SK-N-MC (cell line): ENCODE measurements at regions not wholly inside any gene's neighbourhood (a gene's known extent, or its start where the extent isn't known, plus 50 kb on each side); places are given as distances from the start of the nearest gene placed in this dataset.

Experiments used
- DNase-seq: peaks from one replicate; pipeline ENCODE4 v3.0.0-alpha.2; 2011; ENCODE audit warnings: low read depth, low spot score
- H3K27ac ChIP-seq: fragments of 200-600 bp; sonication (generic); 2 replicates; pipeline ENCODE4 v1.5.1; 2016; ENCODE audit warnings: mixed run types
- H3K36me3 ChIP-seq: fragments of 200-600 bp; sonication (generic); 2 replicates; pipeline ENCODE4 v1.6.1; 2017; ENCODE audit warnings: antibody characterized with exemption, low read length, mixed read lengths; ENCODE audit not compliant: insufficient read depth
- H3K4me3 ChIP-seq: fragments of 200-600 bp; sonication (generic); 2 replicates; pipeline ENCODE4 v1.5.1; 2016
- H3K9ac ChIP-seq: fragments of 200-600 bp; sonication (generic); 2 replicates; pipeline ENCODE4 v1.8.0; 2017; ENCODE audit warnings: mixed run types, mixed read lengths; ENCODE audit not compliant: insufficient read length
- H3K9me3 ChIP-seq: fragments of 200-600 bp; sonication (generic); 2 replicates; pipeline ENCODE4 v1.6.1; 2017; ENCODE audit warnings: low read depth, mild to moderate bottlenecking, antibody characterized with exemption, low read length, moderate library complexity, mixed read lengths
- EZH2 ChIP-seq: fragments of 200-600 bp; sonication (generic); IDR thresholded peaks from one replicate; pipeline ENCODE4 v1.6.1; 2017; ENCODE audit warnings: antibody characterized with exemption
- FOXP2 ChIP-seq: optimal IDR thresholded peaks from 2 replicates; pipeline ENCODE3; 2011; ENCODE audit warnings: mild to moderate bottlenecking, moderate library complexity; ENCODE audit not compliant: insufficient read depth; ENCODE audit errors: extremely low read length, control extremely low read depth
- POLR2AphosphoS5 ChIP-seq: IDR thresholded peaks from 2 replicates; pipeline ENCODE4 v1.6.1; 2012; ENCODE audit warnings: mild to moderate bottlenecking, low read depth, low read length, borderline replicate concordance

DNA sequence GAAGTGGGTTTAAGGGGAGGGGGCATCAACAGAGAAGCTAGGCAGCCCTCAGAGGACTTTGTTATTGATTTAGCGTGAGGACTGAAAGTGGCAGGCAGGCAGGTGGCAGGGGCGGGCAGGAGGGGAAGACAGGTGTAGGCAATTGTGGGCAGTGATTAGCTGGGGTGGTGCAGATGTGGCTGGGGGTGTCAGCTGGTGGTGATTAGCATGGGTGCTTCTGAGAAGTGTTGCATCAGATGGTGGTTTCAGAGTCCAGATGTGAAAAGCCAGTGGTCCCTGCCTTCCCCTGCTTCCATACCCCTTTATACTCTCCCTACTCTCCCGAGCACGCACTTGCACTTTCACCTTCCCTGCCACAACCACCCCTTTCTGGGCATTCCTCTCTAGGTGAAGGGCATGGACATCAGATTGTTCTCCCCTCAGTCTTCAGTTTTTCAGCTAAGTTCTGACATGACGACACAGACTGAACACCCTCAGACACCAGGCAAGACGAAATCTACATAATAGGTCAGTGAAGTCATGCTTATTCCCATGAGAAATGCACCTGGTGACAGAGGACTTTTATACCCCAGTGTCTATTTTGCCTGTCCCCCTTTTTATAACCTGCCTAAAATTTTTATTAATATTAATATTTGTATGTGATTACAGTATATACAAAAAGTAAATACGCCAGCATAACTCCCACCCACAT is 435.7 kb upstream of the CADM1 start:
- Histone ChIP-seq H3K4me3 (no peak overlapping the region), H3K27ac (no peak overlapping the region), H3K36me3 (no peaks in the 10 kb centered on the region), H3K9ac (no peak overlapping the region), H3K9me3 (no peaks in the 10 kb centered on the region)
- TF ChIP-seq EZH2, result no peak
- no peak for TF ChIP-seq FOXP2
- TF ChIP-seq POLR2AphosphoS5, result no peak
- DNase-seq, result no peak

DNA sequence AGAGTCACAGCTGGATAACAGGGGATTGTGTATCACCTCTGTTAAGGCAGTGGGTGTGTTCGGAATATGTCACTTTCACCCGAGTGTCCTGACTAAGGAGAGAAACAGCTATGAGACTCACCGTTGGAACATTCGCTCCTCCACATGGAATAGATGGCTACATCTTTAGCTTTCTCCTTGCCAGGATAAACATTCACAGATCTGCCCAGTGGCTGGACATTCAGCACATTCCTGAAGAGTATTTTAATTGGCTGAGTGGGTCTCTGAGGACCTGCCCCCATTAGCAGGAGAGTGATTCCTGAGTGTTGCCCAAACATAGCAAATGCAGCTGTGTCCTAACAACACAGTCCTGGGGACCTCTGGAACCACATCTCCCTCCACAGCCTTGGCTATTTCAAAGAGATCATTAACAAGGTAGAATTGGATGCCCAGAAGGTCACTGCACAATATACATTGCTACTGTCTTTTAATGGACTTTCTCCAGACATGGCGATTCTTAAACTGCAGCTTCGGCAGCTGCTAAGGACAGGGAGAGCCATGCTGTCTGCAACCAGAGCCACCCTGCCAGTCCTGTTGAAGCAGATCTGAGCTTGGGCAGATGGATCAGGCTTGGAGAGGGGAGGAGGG is 435.0 kb upstream of the CADM1 start:
- Histone ChIP-seq H3K4me3 (no peak overlapping the region), H3K9ac (no peak overlapping the region), H3K9me3 (no peaks in the 10 kb centered on the region), H3K36me3 (no peaks in the 10 kb centered on the region), H3K27ac (no peak overlapping the region)
- TF ChIP-seq EZH2 (no peak), FOXP2 (no peak), POLR2AphosphoS5 (no peak)
- no peak for DNase-seq

DNA sequence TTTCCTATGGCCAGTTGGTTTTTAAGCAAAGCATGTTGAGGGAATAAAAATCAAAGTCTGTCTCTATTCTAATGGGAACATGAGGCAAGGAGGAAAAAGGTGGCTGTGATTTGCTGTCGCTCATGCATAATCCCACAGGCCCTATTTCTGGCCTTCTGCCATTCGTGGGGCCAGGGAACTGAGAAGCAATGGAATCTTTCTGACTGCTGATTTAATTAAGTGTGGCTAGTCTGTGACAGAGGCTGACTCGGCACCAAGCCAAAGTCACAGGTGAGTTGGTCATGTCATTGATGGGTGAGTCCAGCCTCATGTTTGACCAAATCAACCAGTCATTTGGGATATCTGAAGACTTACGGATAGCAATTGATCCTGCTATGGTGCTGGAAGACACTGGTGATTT is 429.3 kb upstream of the CADM1 start:
- no peak for DNase-seq
- Histone ChIP-seq H3K36me3 (no peaks in the 10 kb centered on the region), H3K9ac (no peak overlapping the region), H3K4me3 (no peak overlapping the region), H3K27ac (no peak overlapping the region), H3K9me3 (no peaks in the 10 kb centered on the region)
- TF ChIP-seq POLR2AphosphoS5 (no peak), EZH2 (no peak), FOXP2 (no peak)

GRCh38 chr11:115931548-115932083 is 427.4 kb upstream of the CADM1 start:
- TF ChIP-seq EZH2 (no peak), POLR2AphosphoS5 (no peak), FOXP2 (no peak)
- no peak for DNase-seq
- H3K9me3 ChIP-seq, result no peaks in the 10 kb centered on the region
- no peak overlapping the region for H3K9ac ChIP-seq
- no peak overlapping the region for H3K27ac ChIP-seq
- H3K4me3 ChIP-seq, result no peak overlapping the region
- H3K36me3 ChIP-seq, result no peaks in the 10 kb centered on the region

GRCh38 chr11:115930886-115931547 is 426.8 kb upstream of the CADM1 start:
- Histone ChIP-seq H3K9me3 (no peaks in the 10 kb centered on the region), H3K27ac (no peak overlapping the region), H3K36me3 (no peaks in the 10 kb centered on the region), H3K4me3 (no peak overlapping the region), H3K9ac (no peak overlapping the region)
- no peak for DNase-seq
- TF ChIP-seq FOXP2 (no peak), POLR2AphosphoS5 (no peak), EZH2 (no peak)

DNA sequence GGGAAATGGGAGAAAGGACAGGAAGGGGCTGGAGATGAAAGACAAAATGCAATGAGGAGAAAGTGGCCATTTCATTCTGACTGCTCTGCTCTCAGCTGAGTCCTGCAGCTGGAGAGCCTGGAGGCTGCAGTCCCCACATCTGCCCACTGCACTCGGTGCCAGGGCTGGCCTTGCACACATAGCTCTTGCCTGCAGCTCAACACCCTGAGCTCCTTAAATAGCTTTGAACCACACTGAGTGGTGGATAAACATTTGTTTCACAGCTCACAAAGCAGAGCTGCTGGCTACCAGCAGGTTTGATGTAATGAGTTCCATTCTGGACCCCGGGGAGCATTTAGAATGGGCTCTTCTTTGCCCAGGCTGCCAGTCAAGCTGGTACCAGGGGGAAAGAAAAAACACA is 426.1 kb upstream of the CADM1 start:
- TF ChIP-seq EZH2 (no peak), FOXP2 (no peak), POLR2AphosphoS5 (no peak)
- H3K27ac ChIP-seq, result no peak overlapping the region
- H3K4me3 ChIP-seq, result no peak overlapping the region
- H3K9me3 ChIP-seq, result no peaks in the 10 kb centered on the region
- H3K9ac ChIP-seq, result no peak overlapping the region
- no peak for DNase-seq
- no peaks in the 10 kb centered on the region for H3K36me3 ChIP-seq

DNA sequence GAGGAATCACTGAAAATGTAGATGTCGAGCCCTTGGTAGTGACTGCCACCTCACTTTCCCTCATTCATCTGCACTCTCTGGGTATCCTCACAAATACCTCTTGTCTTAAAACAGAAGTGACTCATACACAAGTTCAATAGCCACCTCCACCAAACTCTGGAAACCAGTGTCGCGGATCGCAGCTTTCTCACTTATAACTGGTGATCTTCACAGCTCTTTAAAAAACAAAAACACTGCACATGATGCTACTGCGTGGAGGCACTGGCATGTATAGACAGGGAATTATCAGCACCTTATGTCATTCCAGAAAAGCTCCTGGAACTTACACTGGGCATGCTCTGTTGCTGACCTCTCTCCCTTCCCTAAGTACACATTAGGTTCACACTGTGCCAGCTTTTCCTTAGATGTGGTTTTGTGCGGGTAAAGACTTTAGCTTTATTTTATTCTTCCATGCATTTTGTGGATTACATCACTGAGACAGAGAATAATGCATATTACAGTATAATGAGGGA is 425.5 kb upstream of the CADM1 start:
- no peak overlapping the region for H3K4me3 ChIP-seq
- no peaks in the 10 kb centered on the region for H3K36me3 ChIP-seq
- no peak for TF ChIP-seq FOXP2
- TF ChIP-seq POLR2AphosphoS5, result no peak
- no peak for TF ChIP-seq EZH2
- H3K9ac ChIP-seq, result no peak overlapping the region
- no peaks in the 10 kb centered on the region for H3K9me3 ChIP-seq
- no peak overlapping the region for H3K27ac ChIP-seq
- no peak for DNase-seq

- DNase-seq, result no peak
- Histone ChIP-seq H3K9me3 (no peaks in the 10 kb centered on the region), H3K4me3 (no peak overlapping the region), H3K36me3 (no peaks in the 10 kb centered on the region), H3K9ac (no peak overlapping the region), H3K27ac (no peak overlapping the region)
- TF ChIP-seq POLR2AphosphoS5, result no peak
- TF ChIP-seq EZH2, result no peak
- no peak for TF ChIP-seq FOXP2
Measured at GRCh38 chr11:115928811-115929210, 424.6 kb upstream of the CADM1 start.
